CD14-positive monocyte (primary cell): ENCODE measurements at regions not wholly inside any gene's neighbourhood (a gene's known extent, or its start where the extent isn't known, plus 50 kb on each side); places are given as distances from the start of the nearest gene placed in this dataset.

ENCODE experiments used
- DNase-seq, 3 donors: peaks; one replicate each; pipeline ENCODE4 v3.0.0-alpha.2; 2011 to 2022
- H2AFZ ChIP-seq: 2 replicates; pipeline ENCODE4 v1.6.0; 2012; ENCODE audit warnings: mild to moderate bottlenecking, low read depth, low read length, inconsistent platforms; ENCODE audit not compliant: insufficient read depth, poor library complexity, severe bottlenecking
- H3K27ac ChIP-seq, 2 donors: 1 replicate in 1 of 2; 2 replicates in 1 of 2; pipeline ENCODE4 v1.5.1; 2012 to 2013; ENCODE audit warnings: low read length in 2 of 2, control low read depth in 1 of 2, inconsistent platforms in 1 of 2, low read depth in 1 of 2, mild to moderate bottlenecking in 1 of 2
- H3K27me3 ChIP-seq, 2 donors: one replicate each; pipeline versions ENCODE4 v1.6.0 to v1.6.1; 2011 to 2013; ENCODE audit warnings: low read length in 2 of 2; ENCODE audit not compliant: control insufficient read depth in 2 of 2, insufficient read depth in 2 of 2
- H3K36me3 ChIP-seq, 2 donors: replicated peaks in 1 of 2; 1 replicate in 1 of 2; 2 replicates in 1 of 2; pipeline versions ENCODE4 v1.5.1 to v1.6.1; 2012 to 2013; ENCODE audit warnings: low read length in 2 of 2, control low read depth in 1 of 2, inconsistent platforms in 1 of 2, mild to moderate bottlenecking in 1 of 2; ENCODE audit not compliant: insufficient read depth in 2 of 2, control insufficient read depth in 1 of 2
- H3K4me1 ChIP-seq, 2 donors: 1 replicate in 1 of 2; 2 replicates in 1 of 2; pipeline versions ENCODE4 v1.5.1 to v1.6.1; 2012 to 2013; ENCODE audit warnings: low read length in 2 of 2, control low read depth in 1 of 2, inconsistent platforms in 1 of 2, mild to moderate bottlenecking in 1 of 2, moderate library complexity in 1 of 2; ENCODE audit not compliant: insufficient read depth in 2 of 2, control insufficient read depth in 1 of 2
- H3K4me2 ChIP-seq: replicated peaks from 2 replicates; pipeline ENCODE3; 2012; ENCODE audit warnings: low read length, moderate library complexity, mild to moderate bottlenecking; ENCODE audit not compliant: poor library complexity, severe bottlenecking; ENCODE audit errors: extremely low read depth
- H3K4me3 ChIP-seq, 3 experiments: fragments of 200-600 bp in 1 of 3; sonication (generic) in 1 of 3; replicated peaks in 1 of 3; 1 replicate in 2 of 3; 2 replicates in 1 of 3; pipeline ENCODE4 v1.5.1; 2011 to 2013; ENCODE audit warnings: low read length in 3 of 3, mild to moderate bottlenecking in 3 of 3, control low read depth in 2 of 3, low read depth in 2 of 3, inconsistent platforms in 1 of 3, moderate library complexity in 1 of 3
- H3K79me2 ChIP-seq: 2 replicates; pipeline ENCODE4 v1.6.0; 2012; ENCODE audit warnings: mild to moderate bottlenecking, control low read depth, inconsistent platforms, low read length, moderate library complexity; ENCODE audit not compliant: insufficient read depth
- H3K9ac ChIP-seq: 2 replicates; pipeline ENCODE4 v1.6.0; 2017; ENCODE audit warnings: low read length, mild to moderate bottlenecking; ENCODE audit not compliant: insufficient read depth, poor library complexity, severe bottlenecking
- H3K9me3 ChIP-seq, 2 donors: replicated peaks in 1 of 2; 1 replicate in 1 of 2; 2 replicates in 1 of 2; pipeline versions ENCODE4 v1.5.1 to v1.6.1; 2012 to 2013; ENCODE audit warnings: low read length in 2 of 2, control low read depth in 1 of 2; ENCODE audit not compliant: control insufficient read depth in 1 of 2, insufficient read depth in 1 of 2
- H4K20me1 ChIP-seq: 2 replicates; pipeline ENCODE4 v1.6.0; 2012; ENCODE audit warnings: mild to moderate bottlenecking, low read length, control low read depth, moderate library complexity; ENCODE audit not compliant: insufficient read depth
- H3K27ac Mint-ChIP-seq, 7 donors: one replicate each; pipeline ENCODE4 v1.8.0; 2020; ENCODE audit warnings: mild to moderate bottlenecking in 7 of 7, mixed read lengths in 7 of 7, moderate library complexity in 6 of 7, inconsistent platforms in 2 of 7
- H3K27me3 Mint-ChIP-seq, 3 donors: one replicate each; pipeline ENCODE4 v1.8.0; 2021 to 2022; ENCODE audit warnings: low read depth in 3 of 3, mild to moderate bottlenecking in 3 of 3, mixed read lengths in 3 of 3, moderate library complexity in 3 of 3, inconsistent platforms in 1 of 3
- H3K36me3 Mint-ChIP-seq, 2 donors: one replicate each; pipeline ENCODE4 v1.8.0; 2020; ENCODE audit warnings: mixed read lengths in 2 of 2, inconsistent platforms in 1 of 2, mild to moderate bottlenecking in 1 of 2
- H3K4me1 Mint-ChIP-seq: one replicate; pipeline ENCODE4 v1.8.0; 2020; ENCODE audit warnings: mild to moderate bottlenecking, mixed read lengths
- H3K4me3 Mint-ChIP-seq, 2 donors: one replicate each; pipeline ENCODE4 v1.8.0; 2020; ENCODE audit warnings: mild to moderate bottlenecking in 2 of 2, mixed read lengths in 2 of 2, moderate library complexity in 1 of 2
- H3K9me3 Mint-ChIP-seq, 7 donors: one replicate each; pipeline ENCODE4 v1.8.0; 2020 to 2022; ENCODE audit warnings: mixed read lengths in 7 of 7, mild to moderate bottlenecking in 6 of 7, moderate library complexity in 6 of 7, inconsistent platforms in 2 of 7
- WGBS: methylation state at CpG from one replicate; pipeline ENCODE4 v1.1.5; 2013; ENCODE audit warnings: missing lambda C conversion rate; ENCODE audit not compliant: insufficient coverage; 5-methylcytosine and 5-hydroxymethylcytosine counted together
- intact Hi-C, 2 donors: fragments of 100-400 bp; cut with micrococcal nuclease; formaldehyde crosslinking; loops; one replicate each; pipeline versions ENCODE4 v1.15.0 to v1.15.1; 2023
- TF ChIP-seq, protein P1 (sequence below): fragments of 200-600 bp; IDR thresholded peaks from one replicate; pipeline ENCODE4 v1.8.0; 2022; ENCODE audit warnings: antibody characterized with exemption, mild to moderate bottlenecking

DNA sequence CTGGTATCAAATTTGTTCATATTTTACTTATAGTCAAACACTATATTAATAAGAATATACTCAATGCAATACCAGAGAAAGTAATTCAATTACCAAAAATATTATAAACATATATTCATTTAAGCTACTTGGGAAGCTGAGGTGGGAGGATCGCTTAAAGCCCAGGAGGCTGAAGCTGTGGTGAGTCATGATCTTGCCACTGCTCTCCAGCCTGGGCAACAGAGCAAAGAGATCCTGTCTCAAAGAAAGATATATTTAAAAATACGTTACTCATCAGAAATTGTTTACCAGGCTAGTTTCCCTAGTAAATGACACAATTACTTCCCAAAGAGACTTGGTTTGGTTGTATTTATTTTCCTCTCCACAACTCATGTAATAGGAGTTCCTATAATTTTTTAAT lies 433.6 kb downstream of the GASK1B start:
- Histone ChIP-seq H2AFZ (no peak overlapping the region), H3K27ac (no peak overlapping the region), H3K4me3 (no peak overlapping the region), H3K36me3 (no peaks in the 10 kb centered on the region), H4K20me1 (no peaks in the 10 kb centered on the region), H3K9ac (no peak overlapping the region), H3K9me3 (no peaks in the 10 kb centered on the region), H3K79me2 (no peaks in the 10 kb centered on the region), H3K4me1 (no peaks in the 10 kb centered on the region), H3K27me3 (no peaks in the 10 kb centered on the region), H3K4me2 (no peak overlapping the region)
- intact Hi-C loops, result no loop called here
- Mint-ChIP-seq H3K27ac (no peak overlapping the region), H3K9me3 (no peaks in the 10 kb centered on the region), H3K27me3 (peaks cover 0 to 2% (median 0%) of the 10 kb centered on the region in 3 donors), H3K4me1 (no peaks in the 10 kb centered on the region), H3K4me3 (no peak overlapping the region), H3K36me3 (no peaks in the 10 kb centered on the region)
- 100% methylated on average over 1 of the region's 2 CpGs for WGBS
- TF ChIP-seq, protein P1, sequence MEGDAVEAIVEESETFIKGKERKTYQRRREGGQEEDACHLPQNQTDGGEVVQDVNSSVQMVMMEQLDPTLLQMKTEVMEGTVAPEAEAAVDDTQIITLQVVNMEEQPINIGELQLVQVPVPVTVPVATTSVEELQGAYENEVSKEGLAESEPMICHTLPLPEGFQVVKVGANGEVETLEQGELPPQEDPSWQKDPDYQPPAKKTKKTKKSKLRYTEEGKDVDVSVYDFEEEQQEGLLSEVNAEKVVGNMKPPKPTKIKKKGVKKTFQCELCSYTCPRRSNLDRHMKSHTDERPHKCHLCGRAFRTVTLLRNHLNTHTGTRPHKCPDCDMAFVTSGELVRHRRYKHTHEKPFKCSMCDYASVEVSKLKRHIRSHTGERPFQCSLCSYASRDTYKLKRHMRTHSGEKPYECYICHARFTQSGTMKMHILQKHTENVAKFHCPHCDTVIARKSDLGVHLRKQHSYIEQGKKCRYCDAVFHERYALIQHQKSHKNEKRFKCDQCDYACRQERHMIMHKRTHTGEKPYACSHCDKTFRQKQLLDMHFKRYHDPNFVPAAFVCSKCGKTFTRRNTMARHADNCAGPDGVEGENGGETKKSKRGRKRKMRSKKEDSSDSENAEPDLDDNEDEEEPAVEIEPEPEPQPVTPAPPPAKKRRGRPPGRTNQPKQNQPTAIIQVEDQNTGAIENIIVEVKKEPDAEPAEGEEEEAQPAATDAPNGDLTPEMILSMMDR, result no peak
- no peak for DNase-seq

- DNase-seq, result no peak
- H3K27ac ChIP-seq, result no peak overlapping the region
- TF ChIP-seq, protein P1, result no peak
- no peaks in the 10 kb centered on the region for H3K79me2 ChIP-seq
- H3K9ac ChIP-seq, result no peak overlapping the region
- H3K9me3 ChIP-seq, result peaks cover 12 to 14% of the 10 kb centered on the region in 2 donors
- Mint-ChIP-seq H3K9me3 (peaks cover 1 to 12% (median 5%) of the 10 kb centered on the region in 7 donors), H3K27me3 (no peaks in the 10 kb centered on the region), H3K27ac (no peak overlapping the region), H3K4me1 (no peaks in the 10 kb centered on the region), H3K36me3 (no peaks in the 10 kb centered on the region), H3K4me3 (no peak overlapping the region)
- no peak overlapping the region for H2AFZ ChIP-seq
- H3K4me3 ChIP-seq, result no peak overlapping the region
- 92% methylated on average over 3 of the region's 3 CpGs for WGBS
- H3K36me3 ChIP-seq, result no peaks in the 10 kb centered on the region
- no peaks in the 10 kb centered on the region for H3K27me3 ChIP-seq
- no peaks in the 10 kb centered on the region for H4K20me1 ChIP-seq
- intact Hi-C loops, result no loop called here
- no peaks in the 10 kb centered on the region for H3K4me1 ChIP-seq
- no peak overlapping the region for H3K4me2 ChIP-seq
Observed at GRCh38 chr4:157728215-157728614, 444.6 kb downstream of the GASK1B start.
